PFSK-1 (cell line): ENCODE measurements at regions not wholly inside any gene's neighbourhood (a gene's known extent, or its start where the extent isn't known, plus 50 kb on each side); places are given as distances from the start of the nearest gene placed in this dataset.

ENCODE experiments used
- FOXP2 ChIP-seq: optimal IDR thresholded peaks from 2 replicates; pipeline ENCODE3; 2011; ENCODE audit warnings: borderline replicate concordance, control low read depth, inconsistent platforms; ENCODE audit not compliant: insufficient read depth; ENCODE audit errors: extremely low read length, extremely low read depth
- POLR2AphosphoS5 ChIP-seq: IDR thresholded peaks from 2 replicates; pipeline ENCODE4 v1.6.1; 2012; ENCODE audit warnings: low read depth, mild to moderate bottlenecking, control low read depth, low read length, moderate library complexity
- TAF1 ChIP-seq: IDR thresholded peaks from 2 replicates; pipeline ENCODE4 v1.6.1; 2012; ENCODE audit warnings: low read length, control low read depth, borderline replicate concordance; ENCODE audit not compliant: insufficient read depth

- TF ChIP-seq POLR2AphosphoS5 (no peak), TAF1 (no peak), FOXP2 (no peak)
Measured at GRCh38 chr19:28492621-28493020, 720.3 kb downstream of the UQCRFS1 start.
